ENCODE measurements at regions not wholly inside any gene's neighbourhood (a gene's known extent, or its start where the extent isn't known, plus 50 kb on each side); places are given as distances from the start of the nearest gene placed in this dataset.

- Histone ChIP-seq H3K9me2 (no peaks in the 10 kb centered on the region), H3F3A (replicated peaks; ENCODE audit: insufficient read depth) (no peaks in the 10 kb centered on the region), H3K4me1 (ENCODE audit: control insufficient read depth in 1 of 2, insufficient read depth in 2 of 2, low read depth in 1 of 2, low read length in 1 of 2) (no peaks in the 10 kb centered on the region), H3K9me3 (no peaks in the 10 kb centered on the region), H2AFZ (ENCODE audit: low read depth) (no peak overlapping the region), H3K27ac (ENCODE audit: low read depth in 2 of 2, low read length in 1 of 2) (no peak overlapping the region), H3K9ac (no peak overlapping the region), H4K20me1 (ENCODE audit: insufficient read depth) (no peaks in the 10 kb centered on the region), H3K4me3 (ENCODE audit: low read depth in 2 of 2, low read length in 1 of 2) (no peak overlapping the region), H3K4me2 (no peak overlapping the region), H3K27me3 (ENCODE audit: insufficient read depth) (no peaks in the 10 kb centered on the region), H3K36me3 (replicated peaks in 1 of 2; ENCODE audit: control insufficient read depth in 1 of 2, insufficient read depth in 2 of 2, low read length in 1 of 2) (no peaks in the 10 kb centered on the region), H3K79me2 (ENCODE audit: insufficient read depth) (no peaks in the 10 kb centered on the region)
- TF ChIP-seq POLR2AphosphoS5 (IDR thresholded peaks at IDR 0.05; ENCODE audit: low read depth, low read length) (no peak), SMC3 (IDR thresholded peaks at IDR 0.05; ENCODE audit: low read depth, low read length) (no peak), SIN3A (IDR thresholded peaks at IDR 0.05; ENCODE audit: borderline replicate concordance, low read depth, low read length) (no peak), GATA2 (CRISPR knock-in tag; IDR thresholded peaks at IDR 0.05) (no peak), PBX3 (IDR thresholded peaks at IDR 0.05) (no peak), IRF3 (IDR thresholded peaks at IDR 0.05; ENCODE audit: low read depth, low read length) (no peak), RXRA (IDR thresholded peaks at IDR 0.05; ENCODE audit: borderline replicate concordance, low read depth) (no peak), TCF12 (IDR thresholded peaks at IDR 0.05) (no peak), MXI1 (IDR thresholded peaks at IDR 0.05; ENCODE audit: low read depth, low read length) (no peak), CTCF (IDR thresholded peaks at IDR 0.05) (no peak)
- no peak for DNase-seq
- CTCF ChIA-PET: no interaction called here
- whole genome bisulfite sequencing (ENCODE audit: low lambda C conversion rate): 5% methylated on average over 2 of the region's 2 CpGs
- POLR2A ChIA-PET: no interaction called here
Measured at GRCh38 chr6:18985996-18986395, 598.8 kb downstream of the RNF144B start.

- ChIA-PET POLR2A (no interaction called here), CTCF (interaction anchor here (1.7 to 1.8 kb wide), 2 partner anchors 222 to 1068 kb away, joined by 3 to 8 read pairs; no protein-coding TSS in a partner anchor)
- no peaks in the 10 kb centered on the region for H3K36me3 ChIP-seq (replicated peaks in 1 of 2; ENCODE audit: control insufficient read depth in 1 of 2, insufficient read depth in 2 of 2, low read length in 1 of 2)
- no peak overlapping the region for H3K4me3 ChIP-seq (ENCODE audit: low read depth in 2 of 2, low read length in 1 of 2)
- H3K9me2 ChIP-seq: no peaks in the 10 kb centered on the region
- no peaks in the 10 kb centered on the region for H3K4me1 ChIP-seq (ENCODE audit: control insufficient read depth in 1 of 2, insufficient read depth in 2 of 2, low read depth in 1 of 2, low read length in 1 of 2)
- no peak overlapping the region for H3K4me2 ChIP-seq
- H3K27me3 ChIP-seq (ENCODE audit: insufficient read depth): no peaks in the 10 kb centered on the region
- H2AFZ ChIP-seq (ENCODE audit: low read depth): no peak overlapping the region
- no peak for TF ChIP-seq CHD2 (IDR thresholded peaks at IDR 0.05; ENCODE audit: low read length, partially characterized antibody)
- no peak for TF ChIP-seq MAX (IDR thresholded peaks at IDR 0.05; ENCODE audit: low read depth)
- no peak for TF ChIP-seq GATA2 (CRISPR knock-in tag; IDR thresholded peaks at IDR 0.05)
- no peak for TF ChIP-seq EP300 (IDR thresholded peaks at IDR 0.05; ENCODE audit: borderline replicate concordance in 1 of 2, low read depth in 1 of 2, low read length in 1 of 2)
- TF ChIP-seq CTCF (IDR thresholded peaks at IDR 0.05): no peak
- TF ChIP-seq JUND (IDR thresholded peaks at IDR 0.05): no peak
- no peak for TF ChIP-seq FOXJ3 (CRISPR knock-in tag; IDR thresholded peaks at IDR 0.05)
- TF ChIP-seq TEAD4 (IDR thresholded peaks at IDR 0.05; ENCODE audit: borderline replicate concordance, insufficient read depth): no peak
- TF ChIP-seq FOXM1 (IDR thresholded peaks at IDR 0.05; ENCODE audit: low read depth): no peak
- TF ChIP-seq TCF12 (IDR thresholded peaks at IDR 0.05): no peak
- no peak for TF ChIP-seq NFIC (IDR thresholded peaks at IDR 0.05; ENCODE audit: borderline replicate concordance)
- TF ChIP-seq RCOR1 (IDR thresholded peaks at IDR 0.05; ENCODE audit: low read length): no peak
- no peak for DNase-seq
- H3F3A ChIP-seq (replicated peaks; ENCODE audit: insufficient read depth): no peaks in the 10 kb centered on the region
- no peaks in the 10 kb centered on the region for H4K20me1 ChIP-seq (ENCODE audit: insufficient read depth)
- WGBS (ENCODE audit: low lambda C conversion rate): 8% methylated on average over 3 of the region's 3 CpGs
- H3K9ac ChIP-seq: no peak overlapping the region
- H3K79me2 ChIP-seq (ENCODE audit: insufficient read depth): no peaks in the 10 kb centered on the region
- no peaks in the 10 kb centered on the region for H3K9me3 ChIP-seq
- no peak overlapping the region for H3K27ac ChIP-seq (ENCODE audit: low read depth in 2 of 2, low read length in 1 of 2)
Measured at GRCh38 chr6:18988636-18989035, 601.5 kb downstream of the RNF144B start.
